ENCODE measurements at regions not wholly inside any gene's neighbourhood (a gene's known extent, or its start where the extent isn't known, plus 50 kb on each side); places are given as distances from the start of the nearest gene placed in this dataset.

GRCh38 chr18:54528942-54529376, 62.1 kb upstream of the DYNAP start:
- no peak for TF ChIP-seq CTCF (IDR thresholded peaks at IDR 0.05)
- peaks cover 0 to 4% (median 2%) of the 10 kb centered on the region in 3 donors for H3K27me3 Mint-ChIP-seq (ENCODE audit: low read depth in 3 of 3)
- H3K27ac ChIP-seq (ENCODE audit: low read depth in 1 of 2, low read length in 2 of 2), result no peak overlapping the region
- H3K27me3 ChIP-seq (ENCODE audit: control insufficient read depth in 2 of 2, insufficient read depth in 2 of 2, low read length in 2 of 2), result no peaks in the 10 kb centered on the region
- no peak overlapping the region for H2AFZ ChIP-seq (ENCODE audit: insufficient read depth, low read depth, low read length, poor library complexity, severe bottlenecking)
- no peak overlapping the region for H3K27ac Mint-ChIP-seq
- WGBS (ENCODE audit: insufficient coverage), result 86% methylated on average over 1 of the region's 1 CpG
- no peak overlapping the region for H3K4me3 Mint-ChIP-seq
- no peaks in the 10 kb centered on the region for H3K79me2 ChIP-seq (ENCODE audit: insufficient read depth, low read length)
- H3K9ac ChIP-seq (ENCODE audit: insufficient read depth, low read length, poor library complexity, severe bottlenecking), result no peak overlapping the region
- no peaks in the 10 kb centered on the region for H4K20me1 ChIP-seq (ENCODE audit: insufficient read depth, low read length)
- no peaks in the 10 kb centered on the region for H3K4me1 Mint-ChIP-seq
- H3K4me2 ChIP-seq (replicated peaks; ENCODE audit: extremely low read depth, low read length, poor library complexity, severe bottlenecking), result no peak overlapping the region
- no peaks in the 10 kb centered on the region for H3K4me1 ChIP-seq (ENCODE audit: control insufficient read depth in 1 of 2, insufficient read depth in 2 of 2, low read length in 2 of 2)
- intact Hi-C loops (cut with micrococcal nuclease), result no loop called here
- DNase-seq, result no peak
- H3K36me3 Mint-ChIP-seq, result no peaks in the 10 kb centered on the region
- H3K4me3 ChIP-seq (replicated peaks in 1 of 3; ENCODE audit: low read depth in 2 of 3, low read length in 3 of 3), result no peak overlapping the region
- no peaks in the 10 kb centered on the region for H3K36me3 ChIP-seq (replicated peaks in 1 of 2; ENCODE audit: control insufficient read depth in 1 of 2, insufficient read depth in 2 of 2, low read length in 2 of 2)
- H3K9me3 ChIP-seq (replicated peaks in 1 of 2; ENCODE audit: control insufficient read depth in 1 of 2, insufficient read depth in 1 of 2, low read length in 2 of 2), result no peaks in the 10 kb centered on the region
- peaks cover 0 to 5% (median 2%) of the 10 kb centered on the region in 7 donors for H3K9me3 Mint-ChIP-seq

DNA sequence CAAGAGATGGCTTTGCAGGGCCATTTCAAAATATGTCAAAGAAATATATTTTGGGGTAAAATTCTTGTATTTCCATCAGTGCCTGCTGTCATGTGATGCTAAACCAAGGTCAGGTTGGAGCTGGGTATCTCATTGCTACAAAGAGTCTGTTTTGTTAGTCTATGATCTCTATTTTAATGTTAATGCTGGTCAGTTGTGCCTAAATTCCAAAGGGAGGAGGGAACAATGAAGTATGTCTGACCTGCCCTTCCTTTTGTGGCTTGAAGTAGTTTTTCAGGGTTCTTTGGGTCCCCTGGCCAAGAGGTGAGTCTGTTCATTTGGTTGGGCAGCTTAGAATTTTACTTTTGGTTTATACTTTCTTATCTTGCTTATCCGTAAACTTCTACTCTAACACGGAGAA, 61.6 kb upstream of the DYNAP start:
- WGBS (ENCODE audit: insufficient coverage), result no CpG with 5 or more reads among the region's 2 CpGs
- Histone ChIP-seq H4K20me1 (ENCODE audit: insufficient read depth, low read length) (no peaks in the 10 kb centered on the region), H3K27ac (ENCODE audit: low read depth in 1 of 2, low read length in 2 of 2) (no peak overlapping the region), H3K9me3 (replicated peaks in 1 of 2; ENCODE audit: control insufficient read depth in 1 of 2, insufficient read depth in 1 of 2, low read length in 2 of 2) (no peaks in the 10 kb centered on the region), H2AFZ (ENCODE audit: insufficient read depth, low read depth, low read length, poor library complexity, severe bottlenecking) (no peak overlapping the region), H3K4me2 (replicated peaks; ENCODE audit: extremely low read depth, low read length, poor library complexity, severe bottlenecking) (no peak overlapping the region), H3K4me1 (ENCODE audit: control insufficient read depth in 1 of 2, insufficient read depth in 2 of 2, low read length in 2 of 2) (no peaks in the 10 kb centered on the region), H3K4me3 (replicated peaks in 1 of 3; ENCODE audit: low read depth in 2 of 3, low read length in 3 of 3) (no peak overlapping the region), H3K36me3 (replicated peaks in 1 of 2; ENCODE audit: control insufficient read depth in 1 of 2, insufficient read depth in 2 of 2, low read length in 2 of 2) (no peaks in the 10 kb centered on the region), H3K79me2 (ENCODE audit: insufficient read depth, low read length) (no peaks in the 10 kb centered on the region), H3K27me3 (ENCODE audit: control insufficient read depth in 2 of 2, insufficient read depth in 2 of 2, low read length in 2 of 2) (no peaks in the 10 kb centered on the region), H3K9ac (ENCODE audit: insufficient read depth, low read length, poor library complexity, severe bottlenecking) (no peak overlapping the region)
- H3K36me3 Mint-ChIP-seq, result no peaks in the 10 kb centered on the region
- DNase-seq, result no peak
- no peak overlapping the region for H3K4me3 Mint-ChIP-seq
- no peak for TF ChIP-seq CTCF (IDR thresholded peaks at IDR 0.05)
- no peak overlapping the region for H3K27ac Mint-ChIP-seq
- H3K27me3 Mint-ChIP-seq (ENCODE audit: low read depth in 3 of 3), result peaks cover 0 to 4% (median 2%) of the 10 kb centered on the region in 3 donors
- peaks cover 0 to 5% (median 2%) of the 10 kb centered on the region in 7 donors for H3K9me3 Mint-ChIP-seq
- no peaks in the 10 kb centered on the region for H3K4me1 Mint-ChIP-seq
- intact Hi-C loops (cut with micrococcal nuclease), result no loop called here
